Esophagus muscularis mucosa (tissue), 3 donors: ENCODE measurements at regions not wholly inside any gene's neighbourhood (a gene's known extent, or its start where the extent isn't known, plus 50 kb on each side); places are given as distances from the start of the nearest gene placed in this dataset.

Experiments used
- CTCF ChIP-seq, 3 experiments: fragments of 200-600 bp in 2 of 3; fragments of 450-650 bp in 1 of 3; sonication (generic) in 2 of 3; IDR thresholded peaks; one replicate each; pipeline ENCODE4 v1.5.1; 2017 to 2019; ENCODE audit warnings: antibody characterized with exemption in 3 of 3, mild to moderate bottlenecking in 2 of 3, moderate library complexity in 1 of 3
- POLR2A ChIP-seq: fragments of 450-650 bp; IDR thresholded peaks from one replicate; pipeline ENCODE4 v1.6.1; 2017; ENCODE audit warnings: antibody characterized with exemption, moderate library complexity, mild to moderate bottlenecking, low read depth
- POLR2AphosphoS5 ChIP-seq, 2 donors: sonication (generic); formaldehyde crosslinking; IDR thresholded peaks; one replicate each; pipeline ENCODE4 v1.6.1; 2017; ENCODE audit warnings: antibody characterized with exemption in 2 of 2

DNA sequence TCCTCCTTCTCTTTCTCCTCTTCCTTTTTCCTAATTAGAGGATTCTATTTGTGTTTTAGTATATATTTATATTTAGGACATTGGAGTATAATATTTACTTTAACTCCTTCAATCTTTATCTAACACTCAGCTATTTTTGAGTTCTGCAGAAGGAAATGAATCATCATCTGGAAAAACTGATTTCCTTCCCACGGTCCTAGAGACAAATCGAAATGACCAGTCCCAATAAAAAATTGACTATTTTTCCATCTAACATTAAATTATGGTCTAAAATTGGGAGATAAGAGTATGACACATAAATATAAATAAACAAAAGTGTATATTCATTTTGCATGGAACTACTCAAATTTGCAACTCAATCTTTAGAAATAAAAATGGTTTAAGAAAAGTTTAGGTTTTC lies 167.4 kb downstream of the TMTC3 start:
- TF ChIP-seq CTCF (IDR thresholded peaks at IDR 0.05) (no peak), POLR2AphosphoS5 (IDR thresholded peaks at IDR 0.05) (no peak), POLR2A (no peak)
